Fibroblast of lung (primary cell): ENCODE measurements at regions not wholly inside any gene's neighbourhood (a gene's known extent, or its start where the extent isn't known, plus 50 kb on each side); places are given as distances from the start of the nearest gene placed in this dataset.

Experiments used
- DNase-seq, 2 donors: peaks; one replicate each; pipeline versions ENCODE4 v3.0.0 to v3.0.0-alpha.2; 2010; ENCODE audit warnings: low read depth in 2 of 2
- H2AFZ ChIP-seq: 2 replicates; pipeline ENCODE4 v1.5.1; 2012; ENCODE audit warnings: low read length, control low read depth, inconsistent platforms
- H3K27ac ChIP-seq: 2 replicates; pipeline ENCODE4 v1.5.1; 2011; ENCODE audit warnings: low read length, control low read depth; ENCODE audit not compliant: insufficient read depth
- H3K27me3 ChIP-seq: 2 replicates; pipeline ENCODE4 v1.5.1; 2011; ENCODE audit warnings: mild to moderate bottlenecking, low read length; ENCODE audit not compliant: control insufficient read depth, insufficient read depth
- H3K36me3 ChIP-seq: 2 replicates; pipeline ENCODE4 v1.5.1; 2011; ENCODE audit warnings: low read length; ENCODE audit not compliant: control insufficient read depth, insufficient read depth
- H3K4me1 ChIP-seq: 2 replicates; pipeline ENCODE4 v1.5.1; 2011; ENCODE audit warnings: low read length; ENCODE audit not compliant: control insufficient read depth, insufficient read depth; ENCODE audit errors: extremely low read depth
- H3K4me2 ChIP-seq: 2 replicates; pipeline ENCODE4 v1.5.1; 2011; ENCODE audit warnings: low read length, control low read depth; ENCODE audit not compliant: insufficient read depth; ENCODE audit errors: extremely low read depth
- H3K4me3 ChIP-seq, 4 experiments: fragments of 200-600 bp in 1 of 4; sonication (generic) in 1 of 4; replicated peaks in 1 of 4; 2 replicates each; pipeline ENCODE4 v1.5.1; 2011 to 2016; ENCODE audit warnings: low read length in 4 of 4, low read depth in 3 of 4, mild to moderate bottlenecking in 3 of 4, control low read depth in 2 of 4, inconsistent platforms in 1 of 4, mixed read lengths in 1 of 4; ENCODE audit not compliant: insufficient read depth in 1 of 4; ENCODE audit errors: control extremely low read depth in 1 of 4
- H3K79me2 ChIP-seq: 2 replicates; pipeline ENCODE4 v1.5.1; 2012; ENCODE audit warnings: mild to moderate bottlenecking, low read length, inconsistent platforms; ENCODE audit not compliant: control insufficient read depth, insufficient read depth
- H3K9ac ChIP-seq: 2 replicates; pipeline ENCODE4 v1.5.1; 2011; ENCODE audit warnings: mild to moderate bottlenecking, low read length, control low read depth; ENCODE audit not compliant: insufficient read depth
- H3K9me3 ChIP-seq: 2 replicates; pipeline ENCODE4 v1.5.1; 2012; ENCODE audit warnings: low read depth, low read length; ENCODE audit not compliant: control insufficient read depth, insufficient read depth
- H4K20me1 ChIP-seq: 2 replicates; pipeline ENCODE4 v1.5.1; 2011; ENCODE audit warnings: low read length; ENCODE audit not compliant: control insufficient read depth, insufficient read depth; ENCODE audit errors: extremely low read depth
- EZH2 ChIP-seq: IDR thresholded peaks from 2 replicates; pipeline ENCODE4 v1.5.1; 2012; ENCODE audit warnings: low read length, control low read depth, mild to moderate bottlenecking; ENCODE audit errors: missing control alignments
- TF ChIP-seq, protein P1 (sequence below), 2 donors: IDR thresholded peaks in 1 of 2; conservative IDR thresholded peaks in 1 of 2; 1 replicate in 1 of 2; 2 replicates in 1 of 2; pipeline ENCODE4 v1.5.1; 2011 to 2012; ENCODE audit warnings: low read length in 2 of 2, control low read depth in 1 of 2, inconsistent platforms in 1 of 2, low read depth in 1 of 2, mild to moderate bottlenecking in 1 of 2

DNA sequence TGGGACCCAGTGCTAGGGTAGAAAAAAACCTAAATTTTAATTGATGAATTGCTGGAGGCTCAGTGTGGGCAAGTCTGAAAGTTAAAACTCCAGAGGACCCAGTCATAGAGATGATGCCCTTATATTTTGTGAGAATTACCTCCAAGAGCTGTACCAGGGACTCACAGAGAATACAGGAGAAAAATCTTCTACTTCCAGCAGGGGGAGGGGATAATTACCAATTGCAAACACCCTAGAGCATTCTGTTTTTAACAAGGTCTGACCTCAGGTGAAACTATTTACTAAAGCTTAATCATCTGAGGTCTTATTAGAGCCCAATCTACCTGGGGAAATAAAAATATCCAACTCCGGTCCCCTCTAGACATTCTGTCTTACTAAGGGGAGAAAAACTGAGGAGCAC, 994.7 kb upstream of the MIR17HG start:
- Histone ChIP-seq H3K79me2 (no peaks in the 10 kb centered on the region), H3K4me1 (no peaks in the 10 kb centered on the region), H4K20me1 (no peaks in the 10 kb centered on the region), H3K27me3 (no peaks in the 10 kb centered on the region), H2AFZ (no peak overlapping the region), H3K4me2 (no peak overlapping the region), H3K4me3 (no peak overlapping the region), H3K9me3 (no peaks in the 10 kb centered on the region), H3K9ac (no peak overlapping the region), H3K36me3 (no peaks in the 10 kb centered on the region), H3K27ac (no peak overlapping the region)
- DNase-seq: no peak
- TF ChIP-seq EZH2: no peak
- TF ChIP-seq, protein P1, sequence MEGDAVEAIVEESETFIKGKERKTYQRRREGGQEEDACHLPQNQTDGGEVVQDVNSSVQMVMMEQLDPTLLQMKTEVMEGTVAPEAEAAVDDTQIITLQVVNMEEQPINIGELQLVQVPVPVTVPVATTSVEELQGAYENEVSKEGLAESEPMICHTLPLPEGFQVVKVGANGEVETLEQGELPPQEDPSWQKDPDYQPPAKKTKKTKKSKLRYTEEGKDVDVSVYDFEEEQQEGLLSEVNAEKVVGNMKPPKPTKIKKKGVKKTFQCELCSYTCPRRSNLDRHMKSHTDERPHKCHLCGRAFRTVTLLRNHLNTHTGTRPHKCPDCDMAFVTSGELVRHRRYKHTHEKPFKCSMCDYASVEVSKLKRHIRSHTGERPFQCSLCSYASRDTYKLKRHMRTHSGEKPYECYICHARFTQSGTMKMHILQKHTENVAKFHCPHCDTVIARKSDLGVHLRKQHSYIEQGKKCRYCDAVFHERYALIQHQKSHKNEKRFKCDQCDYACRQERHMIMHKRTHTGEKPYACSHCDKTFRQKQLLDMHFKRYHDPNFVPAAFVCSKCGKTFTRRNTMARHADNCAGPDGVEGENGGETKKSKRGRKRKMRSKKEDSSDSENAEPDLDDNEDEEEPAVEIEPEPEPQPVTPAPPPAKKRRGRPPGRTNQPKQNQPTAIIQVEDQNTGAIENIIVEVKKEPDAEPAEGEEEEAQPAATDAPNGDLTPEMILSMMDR (conservative IDR thresholded peaks at IDR 0.05 in 1 of 2, IDR thresholded peaks at IDR 0.05 in 1 of 2; ENCODE audit: low read depth in 1 of 2, low read length in 2 of 2): no peak

DNA sequence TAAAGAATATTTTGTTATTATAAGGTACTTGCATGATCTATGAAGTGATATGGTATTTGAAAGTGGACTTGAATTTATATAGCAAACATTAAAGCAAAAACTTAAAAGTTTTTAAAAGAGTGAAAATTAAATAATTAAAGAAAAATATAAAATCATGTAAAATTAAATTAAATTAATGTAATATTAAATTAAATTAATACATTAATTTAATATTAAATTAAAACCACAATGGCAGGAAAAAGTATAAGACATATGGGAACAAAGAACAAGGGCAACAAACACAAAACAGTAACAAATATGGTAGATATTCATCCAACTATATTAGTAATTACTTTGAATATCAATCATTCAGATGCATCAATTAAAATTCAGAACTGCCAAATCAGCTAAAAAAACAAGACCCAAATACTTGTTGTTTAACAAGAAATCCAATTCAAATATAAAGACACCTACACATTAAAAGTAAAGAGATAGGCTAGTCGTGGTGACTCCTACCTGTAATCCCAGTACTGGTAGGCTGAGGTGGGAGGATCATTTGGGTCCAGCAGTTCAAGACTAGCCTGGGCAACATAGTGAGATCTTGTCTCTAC, 992.2 kb upstream of the MIR17HG start:
- no peak overlapping the region for H3K9ac ChIP-seq
- H4K20me1 ChIP-seq: no peaks in the 10 kb centered on the region
- no peak overlapping the region for H3K4me3 ChIP-seq
- TF ChIP-seq, protein P1 (conservative IDR thresholded peaks at IDR 0.05 in 1 of 2, IDR thresholded peaks at IDR 0.05 in 1 of 2; ENCODE audit: low read depth in 1 of 2, low read length in 2 of 2): no peak
- no peak for TF ChIP-seq EZH2
- no peak for DNase-seq
- H3K27me3 ChIP-seq: no peaks in the 10 kb centered on the region
- H3K4me2 ChIP-seq: no peak overlapping the region
- H3K9me3 ChIP-seq: no peaks in the 10 kb centered on the region
- H3K79me2 ChIP-seq: no peaks in the 10 kb centered on the region
- no peak overlapping the region for H2AFZ ChIP-seq
- no peaks in the 10 kb centered on the region for H3K36me3 ChIP-seq
- H3K4me1 ChIP-seq: no peaks in the 10 kb centered on the region
- H3K27ac ChIP-seq: no peak overlapping the region

DNA sequence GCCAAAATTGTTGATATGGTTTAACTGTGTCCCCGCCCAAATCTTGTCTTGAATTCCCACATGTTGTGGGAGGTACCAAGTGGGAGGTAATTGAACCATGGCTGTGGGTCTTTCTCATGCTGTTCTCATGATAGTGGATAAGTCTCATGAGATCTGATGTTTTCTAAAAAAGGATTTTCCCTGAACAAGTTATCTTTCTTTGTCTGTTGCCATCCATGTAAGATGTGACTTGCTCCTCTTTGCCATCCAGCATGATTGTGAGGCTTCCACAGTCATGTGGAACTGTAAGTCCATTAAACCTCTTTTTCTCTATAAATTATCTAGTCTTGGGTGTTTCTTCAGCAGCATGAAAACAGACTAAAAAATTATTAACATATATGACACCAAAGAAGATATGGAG, 986.7 kb upstream of the MIR17HG start:
- H3K27ac ChIP-seq: no peak overlapping the region
- H3K36me3 ChIP-seq: no peaks in the 10 kb centered on the region
- no peak overlapping the region for H3K4me2 ChIP-seq
- no peak overlapping the region for H2AFZ ChIP-seq
- no peak for DNase-seq
- no peak overlapping the region for H3K9ac ChIP-seq
- TF ChIP-seq, protein P1 (conservative IDR thresholded peaks at IDR 0.05 in 1 of 2, IDR thresholded peaks at IDR 0.05 in 1 of 2; ENCODE audit: low read depth in 1 of 2, low read length in 2 of 2): no peak
- no peak for TF ChIP-seq EZH2
- no peaks in the 10 kb centered on the region for H3K9me3 ChIP-seq
- no peaks in the 10 kb centered on the region for H3K79me2 ChIP-seq
- no peak overlapping the region for H3K4me3 ChIP-seq
- no peaks in the 10 kb centered on the region for H3K27me3 ChIP-seq
- no peaks in the 10 kb centered on the region for H4K20me1 ChIP-seq
- no peaks in the 10 kb centered on the region for H3K4me1 ChIP-seq
